HG02840 (cell line): ENCODE measurements at regions not wholly inside any gene's neighbourhood (a gene's known extent, or its start where the extent isn't known, plus 50 kb on each side); places are given as distances from the start of the nearest gene placed in this dataset.

ENCODE experiments used
- ATAC-seq: cut with Tn5 transposase; IDR thresholded peaks from one replicate; pipeline ENCODE4 v1.9.1; 2021; ENCODE audit warnings: mild to moderate bottlenecking, moderate library complexity, moderate number of reproducible peaks; ENCODE audit not compliant: unreplicated experiment, low FRiP score

GRCh38 chr2:215671244-215671643 lies 235.4 kb upstream of the FN1 start:
- ATAC-seq, result no peak

- no peak for ATAC-seq
Measured at GRCh38 chr2:215670396-215670795, 234.5 kb upstream of the FN1 start.

GRCh38 chr2:215668378-215668775 lies 232.5 kb upstream of the FN1 start:
- ATAC-seq, result no peak

GRCh38 chr2:215667585-215668377 lies 231.9 kb upstream of the FN1 start:
- ATAC-seq, result no peak

GRCh38 chr2:215664847-215665525 lies 229.1 kb upstream of the FN1 start:
- peak; percentile 60 for ATAC-seq

GRCh38 chr2:215662715-215663114 lies 226.8 kb upstream of the FN1 start:
- ATAC-seq, result no peak

GRCh38 chr2:215660687-215661086 lies 224.8 kb upstream of the FN1 start:
- no peak for ATAC-seq

GRCh38 chr2:215659650-215660049 lies 223.8 kb upstream of the FN1 start:
- ATAC-seq, result no peak

- no peak for ATAC-seq
Measured at GRCh38 chr2:215658635-215659305, 222.9 kb upstream of the FN1 start.

- no peak for ATAC-seq
Measured at GRCh38 chr2:215657844-215658243, 222.0 kb upstream of the FN1 start.

GRCh38 chr2:215654148-215654819 lies 218.4 kb upstream of the FN1 start:
- ATAC-seq, result no peak

GRCh38 chr2:215653344-215654030 lies 217.6 kb upstream of the FN1 start:
- no peak for ATAC-seq

- no peak for ATAC-seq
Measured at GRCh38 chr2:215652388-215652787, 216.5 kb upstream of the FN1 start.

- no peak for ATAC-seq
Measured at GRCh38 chr2:215651412-215651811, 215.5 kb upstream of the FN1 start.

- no peak for ATAC-seq
Measured at GRCh38 chr2:215644233-215644897, 208.5 kb upstream of the FN1 start.

GRCh38 chr2:215638687-215639086 lies 202.8 kb upstream of the FN1 start:
- no peak for ATAC-seq

- no peak for ATAC-seq
Measured at GRCh38 chr2:215637651-215638050, 201.8 kb upstream of the FN1 start.

- ATAC-seq, result no peak
Measured at GRCh38 chr2:215636816-215637215, 200.9 kb upstream of the FN1 start.

- ATAC-seq, result no peak
Measured at GRCh38 chr2:215635788-215636139, 199.9 kb upstream of the FN1 start.
